Small intestine (tissue), 7 donors: ENCODE measurements at regions not wholly inside any gene's neighbourhood (a gene's known extent, or its start where the extent isn't known, plus 50 kb on each side); places are given as distances from the start of the nearest gene placed in this dataset.

Experiments used
- DNase-seq, 2 donors: peaks; one replicate each; pipeline versions ENCODE4 v3.0.0 to v3.0.0-alpha.2; 2013
- FAIRE-seq: peaks from 2 replicates; lab custom pipeline; 2012; peaks lifted over from hg19 to GRCh38; lab: Jason Lieb, UNC
- H3K27ac ChIP-seq, 3 donors: one replicate each; pipeline ENCODE4 v1.5.1; 2013; ENCODE audit warnings: low read length in 2 of 3, mild to moderate bottlenecking in 2 of 3, control low read depth in 1 of 3, inconsistent platforms in 1 of 3, low read depth in 1 of 3, moderate library complexity in 1 of 3
- H3K27me3 ChIP-seq, 3 donors: one replicate each; pipeline ENCODE4 v1.6.1; 2013; ENCODE audit warnings: low read length in 3 of 3, inconsistent platforms in 1 of 3; ENCODE audit not compliant: control insufficient read depth in 3 of 3, insufficient read depth in 3 of 3
- H3K36me3 ChIP-seq, 3 donors: one replicate each; pipeline ENCODE4 v1.6.1; 2013; ENCODE audit warnings: low read length in 3 of 3, inconsistent platforms in 1 of 3, low read depth in 1 of 3, mild to moderate bottlenecking in 1 of 3, moderate library complexity in 1 of 3; ENCODE audit not compliant: control insufficient read depth in 3 of 3, insufficient read depth in 2 of 3
- H3K4me1 ChIP-seq, 3 donors: one replicate each; pipeline ENCODE4 v1.6.1; 2013; ENCODE audit warnings: low read length in 2 of 3, inconsistent platforms in 1 of 3, low read depth in 1 of 3, mild to moderate bottlenecking in 1 of 3, moderate library complexity in 1 of 3; ENCODE audit not compliant: control insufficient read depth in 3 of 3, insufficient read depth in 2 of 3
- H3K4me3 ChIP-seq, 3 donors: one replicate each; pipeline ENCODE4 v1.5.1; 2013; ENCODE audit warnings: low read length in 3 of 3, control low read depth in 1 of 3, inconsistent platforms in 1 of 3, low read depth in 1 of 3, mild to moderate bottlenecking in 1 of 3, moderate library complexity in 1 of 3
- H3K9me3 ChIP-seq, 2 donors: one replicate each; pipeline ENCODE4 v1.6.1; 2013; ENCODE audit warnings: low read depth in 1 of 2, low read length in 1 of 2; ENCODE audit not compliant: control insufficient read depth in 2 of 2, insufficient read depth in 1 of 2
- WGBS, 3 donors: extraction: QIAGEN DNeasy Blood & Tissue Kit; methylation state at CpG; one replicate each; pipeline ENCODE4 v1.1.7; 2013; 5-methylcytosine and 5-hydroxymethylcytosine counted together
- donor health status: healthy with polysubstance abuse.
- donor health status: control.
- donor health status: control.
- donor health status: Bipolar disorder and iron deficiency.
- donor health status: healthy.

GRCh38 chr6:153960281-153960680, 78.8 kb upstream of the OPRM1 start:
- no peak for DNase-seq
- no peak overlapping the region for H3K4me3 ChIP-seq

DNA sequence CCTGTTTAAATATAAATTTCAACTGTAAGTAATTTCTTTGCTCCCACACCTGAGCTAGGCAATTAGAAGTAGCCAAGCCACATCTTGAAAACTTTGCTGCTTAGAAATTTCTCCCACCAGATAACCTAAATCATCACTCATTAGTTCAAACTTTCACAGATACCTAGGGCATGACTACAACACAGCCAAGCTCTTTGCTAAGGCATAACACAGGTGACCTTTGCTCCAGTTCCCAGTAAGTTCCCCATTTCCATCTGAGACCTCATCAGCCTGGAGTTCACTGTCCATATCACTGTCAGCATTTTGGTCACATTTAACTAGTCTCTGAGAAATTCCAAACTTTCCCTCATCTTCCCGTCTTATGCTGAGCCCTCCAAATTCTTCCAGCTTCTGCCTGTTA, 79.8 kb upstream of the OPRM1 start:
- H3K4me3 ChIP-seq: no peak overlapping the region
- H3K27ac ChIP-seq: no peak overlapping the region
- no peaks in the 10 kb centered on the region for H3K27me3 ChIP-seq
- no peaks in the 10 kb centered on the region for H3K4me1 ChIP-seq
- no peak for DNase-seq
- no peaks in the 10 kb centered on the region for H3K36me3 ChIP-seq
- FAIRE-seq: no peak
- no peaks in the 10 kb centered on the region for H3K9me3 ChIP-seq
- 78 to 91% (median 86%) methylated on average over 1 of the region's 1 CpG for WGBS, 3 donors

More at GRCh38 chr6:153960281-153960680, 78.8 kb upstream of the OPRM1 start:
- Histone ChIP-seq H3K36me3 (no peaks in the 10 kb centered on the region), H3K27me3 (no peaks in the 10 kb centered on the region), H3K27ac (no peak overlapping the region), H3K9me3 (no peaks in the 10 kb centered on the region), H3K4me1 (no peaks in the 10 kb centered on the region)
- WGBS, 3 donors: 65 to 84% (median 71%) methylated on average over 4 of the region's 4 CpGs
- no peak for FAIRE-seq

DNA sequence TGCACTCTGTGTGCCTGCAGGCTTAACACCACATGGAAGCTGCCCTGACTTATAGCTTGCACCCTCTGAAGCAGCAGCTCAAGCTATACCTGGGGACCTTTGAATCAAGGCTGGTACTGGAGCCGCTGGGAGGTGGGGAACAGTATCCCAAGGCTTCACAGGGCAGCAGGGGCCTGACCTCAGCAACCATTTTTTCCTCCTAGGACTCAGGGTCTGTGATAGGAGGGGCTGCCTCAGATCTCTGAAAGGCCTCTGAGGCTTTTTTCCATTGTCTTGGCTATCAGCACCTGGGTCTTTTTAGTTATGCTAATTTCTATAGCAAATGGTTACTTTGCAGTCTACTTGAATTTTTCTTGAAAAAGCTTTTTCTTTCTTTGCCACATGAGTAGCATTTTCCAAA, 80.2 kb upstream of the OPRM1 start:
- FAIRE-seq: no peak
- Histone ChIP-seq H3K27me3 (no peaks in the 10 kb centered on the region), H3K9me3 (no peaks in the 10 kb centered on the region), H3K27ac (no peak overlapping the region), H3K36me3 (no peaks in the 10 kb centered on the region), H3K4me3 (no peak overlapping the region), H3K4me1 (no peaks in the 10 kb centered on the region)
- no peak for DNase-seq
- WGBS, 3 donors: 41 to 74% (median 42%) methylated on average over 1 of the region's 1 CpG

- DNase-seq (no peak), FAIRE-seq (no peak)
- H3K4me1 ChIP-seq: no peaks in the 10 kb centered on the region
- 53 to 66% (median 56%) methylated on average over 4 of the region's 4 CpGs for WGBS, 3 donors
- H3K36me3 ChIP-seq: no peaks in the 10 kb centered on the region
- no peaks in the 10 kb centered on the region for H3K9me3 ChIP-seq
- H3K27me3 ChIP-seq: no peaks in the 10 kb centered on the region
- no peak overlapping the region for H3K4me3 ChIP-seq
- no peak overlapping the region for H3K27ac ChIP-seq
Measured at GRCh38 chr6:153957394-153957793, 81.6 kb upstream of the OPRM1 start.

DNA sequence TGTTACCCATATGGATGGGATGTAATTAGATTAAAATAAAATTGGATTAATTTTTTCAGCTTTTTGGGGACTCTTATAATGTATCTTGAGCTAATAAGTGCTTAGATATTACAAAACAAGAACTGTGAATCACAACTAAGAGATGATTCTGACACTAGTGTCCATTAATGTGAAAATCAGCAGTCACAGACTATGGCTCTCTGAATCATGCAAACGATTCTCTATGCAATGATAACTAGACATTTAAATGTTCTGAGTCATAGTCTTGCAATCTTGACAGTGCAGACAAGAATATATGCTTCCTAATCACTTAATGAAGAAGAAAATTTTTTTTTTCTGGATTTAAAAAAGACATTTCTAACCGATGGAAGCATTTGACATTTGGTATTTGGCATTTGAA, 82.2 kb upstream of the OPRM1 start:
- H3K4me3 ChIP-seq: no peak overlapping the region
- whole genome bisulfite sequencing, 3 donors: 48 to 72% (median 53%) methylated on average over 2 of the region's 2 CpGs
- H3K9me3 ChIP-seq: no peaks in the 10 kb centered on the region
- FAIRE-seq: no peak
- no peak for DNase-seq
- no peaks in the 10 kb centered on the region for H3K4me1 ChIP-seq
- no peaks in the 10 kb centered on the region for H3K36me3 ChIP-seq
- no peaks in the 10 kb centered on the region for H3K27me3 ChIP-seq
- H3K27ac ChIP-seq: no peak overlapping the region

- DNase-seq (no peak), FAIRE-seq (no peak)
- Histone ChIP-seq H3K4me1 (peaks cover 0 to under 1% (median 0%) of the 10 kb centered on the region in 3 donors), H3K27me3 (no peaks in the 10 kb centered on the region), H3K9me3 (no peaks in the 10 kb centered on the region), H3K4me3 (no peak overlapping the region), H3K36me3 (no peaks in the 10 kb centered on the region), H3K27ac (no peak overlapping the region)
- 56 to 61% (median 56%) methylated on average over 4 of the region's 4 CpGs for WGBS, 3 donors
Measured at GRCh38 chr6:153949616-153950015, 89.4 kb upstream of the OPRM1 start.

DNA sequence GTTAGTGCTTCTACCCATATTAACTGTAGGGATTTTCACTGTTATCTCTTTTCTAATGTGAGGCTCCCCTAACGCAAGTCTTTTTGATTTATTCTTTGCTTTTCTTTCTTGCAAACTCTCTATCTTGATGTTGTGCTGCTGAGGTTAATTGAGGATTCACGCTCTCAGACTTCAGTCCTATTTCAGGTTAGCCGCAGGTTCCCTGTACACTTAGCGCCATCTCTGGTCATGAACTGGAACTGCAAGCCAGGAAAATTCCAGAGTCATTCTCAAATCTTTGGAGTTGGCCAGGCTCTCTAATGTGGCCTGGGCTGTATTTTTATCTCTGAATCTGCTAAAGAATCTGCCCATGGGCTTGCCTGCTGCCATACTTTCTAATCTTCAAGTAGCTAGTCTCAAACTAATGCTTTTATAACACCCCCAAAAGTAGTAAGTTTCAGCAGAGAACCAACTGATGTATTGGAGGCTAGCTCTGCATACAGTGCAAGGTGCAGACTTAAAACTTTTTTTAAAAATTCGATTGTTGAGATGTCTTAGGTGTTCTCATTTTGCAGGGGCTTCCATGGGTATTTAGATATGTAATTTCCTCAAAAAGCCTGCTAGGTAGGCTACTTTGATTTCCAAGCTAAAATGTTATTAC, 91.1 kb upstream of the OPRM1 start:
- no peaks in the 10 kb centered on the region for H3K27me3 ChIP-seq
- no peak overlapping the region for H3K4me3 ChIP-seq
- peaks cover 0 to 7% (median 0%) of the 10 kb centered on the region in 3 donors for H3K4me1 ChIP-seq
- DNase-seq (peak; percentile 38 to 50), FAIRE-seq (no peak)
- 8 to 16% (median 8%) methylated on average over 5 of the region's 5 CpGs for WGBS, 3 donors
- no peaks in the 10 kb centered on the region for H3K9me3 ChIP-seq
- no peak overlapping the region for H3K27ac ChIP-seq
- no peaks in the 10 kb centered on the region for H3K36me3 ChIP-seq

GRCh38 chr6:153944201-153944600, 94.8 kb upstream of the OPRM1 start:
- FAIRE-seq (no peak), DNase-seq (peak in 1 of 2 donors; percentile 18)
- H3K9me3 ChIP-seq: no peaks in the 10 kb centered on the region
- no peaks in the 10 kb centered on the region for H3K36me3 ChIP-seq
- H3K4me1 ChIP-seq: peaks cover 0 to 18% (median 0%) of the 10 kb centered on the region in 3 donors
- no peak overlapping the region for H3K27ac ChIP-seq
- 46 to 76% (median 59%) methylated on average over 3 of the region's 3 CpGs for WGBS, 3 donors
- H3K4me3 ChIP-seq: no peak overlapping the region
- H3K27me3 ChIP-seq: no peaks in the 10 kb centered on the region

DNA sequence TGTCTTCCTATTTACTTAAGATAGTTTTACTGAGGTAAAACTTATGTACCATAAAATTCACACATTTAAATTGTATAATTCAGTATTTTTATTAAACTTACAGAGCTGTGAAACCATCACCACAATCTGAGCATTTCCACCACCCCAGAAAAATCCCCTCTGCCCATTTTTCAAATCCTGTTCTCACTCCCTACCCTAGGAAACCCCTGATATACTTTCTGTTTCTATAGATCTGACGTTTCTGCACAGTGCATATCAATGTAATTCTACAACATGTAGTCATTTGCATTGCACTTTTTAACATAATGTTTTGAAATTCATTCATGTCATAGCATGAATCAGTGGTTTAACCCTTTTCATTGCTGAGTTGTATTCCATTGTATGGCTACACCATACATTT, 96.7 kb upstream of the OPRM1 start:
- Histone ChIP-seq H3K27ac (no peak overlapping the region), H3K27me3 (no peaks in the 10 kb centered on the region), H3K4me1 (peaks cover 0 to 18% (median 0%) of the 10 kb centered on the region in 3 donors), H3K36me3 (no peaks in the 10 kb centered on the region), H3K9me3 (no peaks in the 10 kb centered on the region), H3K4me3 (no peak overlapping the region)
- DNase-seq: no peak
- no peak for FAIRE-seq
- 15 to 52% (median 16%) methylated on average over 1 of the region's 1 CpG for WGBS, 3 donors
